SU-DHL-6 (cell line): ENCODE measurements at regions not wholly inside any gene's neighbourhood (a gene's known extent, or its start where the extent isn't known, plus 50 kb on each side); places are given as distances from the start of the nearest gene placed in this dataset.

ENCODE experiments used
- H2AFZ ChIP-seq: fragments of 200-600 bp; sonication (generic); 2 replicates; pipeline ENCODE4 v1.6.1; 2014; ENCODE audit warnings: low read depth, mild to moderate bottlenecking, moderate library complexity, mixed read lengths, antibody characterized with exemption, low read length; ENCODE audit not compliant: severe bottlenecking
- H3F3A ChIP-seq: fragments of 200-600 bp; shearing (Covaris generic); 2 replicates; pipeline ENCODE4 v1.6.0; 2016; ENCODE audit warnings: antibody characterized with exemption, mild to moderate bottlenecking; ENCODE audit not compliant: insufficient read depth
- H3K27ac ChIP-seq: fragments of 200-600 bp; sonication (generic); 2 replicates; pipeline ENCODE4 v1.5.1; 2016; ENCODE audit warnings: low read depth, mild to moderate bottlenecking, low read length, moderate library complexity, mixed read lengths
- H3K27me3 ChIP-seq: fragments of 200-600 bp; sonication (generic), shearing (Covaris generic); 2 replicates; pipeline ENCODE4 v1.6.0; 2014; ENCODE audit warnings: mild to moderate bottlenecking, low read length
- H3K36me3 ChIP-seq: fragments of 200-600 bp; sonication (generic); 2 replicates; pipeline ENCODE4 v1.6.1; 2014; ENCODE audit warnings: mild to moderate bottlenecking, low read length, mixed read lengths
- H3K4me2 ChIP-seq: fragments of 300-600, 200-600 bp; shearing (Covaris generic), sonication (generic); 2 replicates; pipeline ENCODE4 v1.6.0; 2014; ENCODE audit warnings: low read length, low read depth, mild to moderate bottlenecking; ENCODE audit not compliant: poor library complexity, severe bottlenecking
- H3K4me3 ChIP-seq: fragments of 200-600 bp; sonication (generic); 2 replicates; pipeline ENCODE4 v1.5.1; 2014; ENCODE audit warnings: antibody characterized with exemption, low read length, mild to moderate bottlenecking, mixed read lengths; ENCODE audit not compliant: insufficient read depth, poor library complexity, severe bottlenecking
- H3K79me2 ChIP-seq: fragments of 200-600 bp; sonication (generic); 2 replicates; pipeline ENCODE4 v1.6.1; 2014; ENCODE audit warnings: mild to moderate bottlenecking, low read length, moderate library complexity; ENCODE audit not compliant: insufficient read depth
- H3K9ac ChIP-seq: fragments of 200-600 bp; sonication (generic); 2 replicates; pipeline ENCODE4 v1.7.0; 2014; ENCODE audit warnings: mild to moderate bottlenecking, low read length
- H3K9me2 ChIP-seq: fragments of 200-600 bp; sonication (generic); replicated peaks from 2 replicates; pipeline ENCODE4 v1.6.1; 2014; ENCODE audit warnings: low read length; ENCODE audit not compliant: insufficient read depth
- H3K9me3 ChIP-seq: fragments of 200-600 bp; sonication (generic); 2 replicates; pipeline ENCODE4 v1.6.1; 2014; ENCODE audit warnings: low read length, mixed read lengths; ENCODE audit not compliant: insufficient read depth
- H4K20me1 ChIP-seq: fragments of 200-600 bp; sonication (generic); 2 replicates; pipeline ENCODE4 v1.6.1; 2014; ENCODE audit warnings: low read depth, mild to moderate bottlenecking, antibody characterized with exemption, low read length, moderate library complexity, mixed read lengths
- EZH2phosphoT487 ChIP-seq: fragments of 200-600 bp; sonication (generic), shearing (Covaris generic); conservative IDR thresholded peaks from 2 replicates; pipeline ENCODE4 v1.6.1; 2018; ENCODE audit warnings: mild to moderate bottlenecking, antibody characterized with exemption, low read length, moderate library complexity, mixed read lengths
- TF ChIP-seq, protein P1 (sequence below): fragments of 200-600 bp; sonication (generic); IDR thresholded peaks from one replicate; pipeline ENCODE4 v1.5.1; 2017; ENCODE audit warnings: antibody characterized with exemption, mild to moderate bottlenecking, low read length, moderate library complexity; ENCODE audit not compliant: insufficient read depth, poor library complexity, severe bottlenecking

GRCh38 chr4:164508097-164508496 is 245.8 kb upstream of the SMIM31 start:
- no peaks in the 10 kb centered on the region for H3K36me3 ChIP-seq

DNA sequence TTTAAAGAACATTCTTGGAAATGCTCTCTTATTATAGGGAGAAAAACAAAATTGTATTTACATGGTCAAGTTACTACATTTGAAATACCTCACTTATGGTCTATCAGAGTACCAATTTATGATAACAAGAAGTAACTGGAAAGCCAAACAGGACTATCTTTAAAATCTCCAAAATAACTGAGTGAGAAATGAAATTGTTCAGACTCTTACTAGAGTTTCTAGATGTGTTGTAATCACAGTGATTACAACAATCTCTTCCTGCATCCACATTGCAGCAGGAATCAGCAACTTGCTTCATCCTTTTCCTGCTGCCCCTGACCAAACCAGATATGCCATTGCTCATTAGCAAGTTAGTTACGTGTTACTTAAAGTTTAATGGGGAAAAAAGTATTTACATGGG is 245.2 kb upstream of the SMIM31 start:
- Histone ChIP-seq H3K27ac (no peak overlapping the region), H3K4me2 (no peak overlapping the region), H2AFZ (no peak overlapping the region)

More at GRCh38 chr4:164508097-164508496, 245.8 kb upstream of the SMIM31 start:
- Histone ChIP-seq H4K20me1 (no peaks in the 10 kb centered on the region), H3K27me3 (no peaks in the 10 kb centered on the region), H3K4me2 (no peak overlapping the region), H2AFZ (no peak overlapping the region), H3K9ac (no peak overlapping the region), H3K79me2 (no peaks in the 10 kb centered on the region), H3K27ac (no peak overlapping the region), H3K9me2 (no peaks in the 10 kb centered on the region), H3F3A (no peaks in the 10 kb centered on the region), H3K4me3 (no peak overlapping the region), H3K9me3 (no peaks in the 10 kb centered on the region)
- TF ChIP-seq EZH2phosphoT487, result no peak
- TF ChIP-seq, protein P1, sequence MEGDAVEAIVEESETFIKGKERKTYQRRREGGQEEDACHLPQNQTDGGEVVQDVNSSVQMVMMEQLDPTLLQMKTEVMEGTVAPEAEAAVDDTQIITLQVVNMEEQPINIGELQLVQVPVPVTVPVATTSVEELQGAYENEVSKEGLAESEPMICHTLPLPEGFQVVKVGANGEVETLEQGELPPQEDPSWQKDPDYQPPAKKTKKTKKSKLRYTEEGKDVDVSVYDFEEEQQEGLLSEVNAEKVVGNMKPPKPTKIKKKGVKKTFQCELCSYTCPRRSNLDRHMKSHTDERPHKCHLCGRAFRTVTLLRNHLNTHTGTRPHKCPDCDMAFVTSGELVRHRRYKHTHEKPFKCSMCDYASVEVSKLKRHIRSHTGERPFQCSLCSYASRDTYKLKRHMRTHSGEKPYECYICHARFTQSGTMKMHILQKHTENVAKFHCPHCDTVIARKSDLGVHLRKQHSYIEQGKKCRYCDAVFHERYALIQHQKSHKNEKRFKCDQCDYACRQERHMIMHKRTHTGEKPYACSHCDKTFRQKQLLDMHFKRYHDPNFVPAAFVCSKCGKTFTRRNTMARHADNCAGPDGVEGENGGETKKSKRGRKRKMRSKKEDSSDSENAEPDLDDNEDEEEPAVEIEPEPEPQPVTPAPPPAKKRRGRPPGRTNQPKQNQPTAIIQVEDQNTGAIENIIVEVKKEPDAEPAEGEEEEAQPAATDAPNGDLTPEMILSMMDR, result no peak

GRCh38 chr4:164509951-164510350 is 244.0 kb upstream of the SMIM31 start:
- no peaks in the 10 kb centered on the region for H3K9me3 ChIP-seq
- H3K9me2 ChIP-seq, result no peaks in the 10 kb centered on the region
- no peaks in the 10 kb centered on the region for H3K27me3 ChIP-seq
- TF ChIP-seq EZH2phosphoT487, result no peak
- TF ChIP-seq, protein P1, result no peak
- H3K4me3 ChIP-seq, result no peak overlapping the region
- no peaks in the 10 kb centered on the region for H3F3A ChIP-seq
- H4K20me1 ChIP-seq, result no peaks in the 10 kb centered on the region
- no peak overlapping the region for H3K9ac ChIP-seq
- H3K27ac ChIP-seq, result no peak overlapping the region
- H3K79me2 ChIP-seq, result no peaks in the 10 kb centered on the region
- no peak overlapping the region for H3K4me2 ChIP-seq
- H2AFZ ChIP-seq, result no peak overlapping the region
- no peaks in the 10 kb centered on the region for H3K36me3 ChIP-seq

More for the DNA sequence above, 245.2 kb upstream of the SMIM31 start:
- Histone ChIP-seq H3K4me3 (no peak overlapping the region), H3K9ac (no peak overlapping the region), H3F3A (no peaks in the 10 kb centered on the region), H3K9me2 (no peaks in the 10 kb centered on the region), H3K27me3 (no peaks in the 10 kb centered on the region), H4K20me1 (no peaks in the 10 kb centered on the region), H3K9me3 (no peaks in the 10 kb centered on the region), H3K36me3 (no peaks in the 10 kb centered on the region), H3K79me2 (no peaks in the 10 kb centered on the region)
- no peak for TF ChIP-seq EZH2phosphoT487
- TF ChIP-seq, protein P1, result no peak
